ENCODE measurements at regions not wholly inside any gene's neighbourhood (a gene's known extent, or its start where the extent isn't known, plus 50 kb on each side); places are given as distances from the start of the nearest gene placed in this dataset.

GRCh38 chr4:60648774-60649173 is 551.4 kb upstream of the ADGRL3 start:
- H3K4me1 ChIP-seq (ENCODE audit: low read depth), result no peaks in the 10 kb centered on the region
- H3K36me3 ChIP-seq, result no peaks in the 10 kb centered on the region
- H3K4me3 ChIP-seq, result no peak overlapping the region
- no peak for DNase-seq (ENCODE audit: low read depth in 1 of 2, low spot score in 1 of 2)
- TF ChIP-seq CTCF (IDR thresholded peaks at IDR 0.05; ENCODE audit: low read depth, low read length), result no peak
- no peak overlapping the region for H3K27ac ChIP-seq
- H3K27me3 ChIP-seq, result no peaks in the 10 kb centered on the region
- H3K9me3 ChIP-seq (ENCODE audit: low read depth), result no peaks in the 10 kb centered on the region

- Histone ChIP-seq H3K9me3 (ENCODE audit: low read depth) (no peaks in the 10 kb centered on the region), H3K27ac (no peak overlapping the region), H3K36me3 (no peaks in the 10 kb centered on the region), H3K27me3 (no peaks in the 10 kb centered on the region), H3K4me1 (ENCODE audit: low read depth) (no peaks in the 10 kb centered on the region), H3K4me3 (no peak overlapping the region)
- no peak for DNase-seq (ENCODE audit: low read depth in 1 of 2, low spot score in 1 of 2)
- TF ChIP-seq CTCF (IDR thresholded peaks at IDR 0.05; ENCODE audit: low read depth, low read length), result no peak
Observed at GRCh38 chr4:60652933-60653332, 547.2 kb upstream of the ADGRL3 start.

GRCh38 chr4:60655356-60655755 is 544.8 kb upstream of the ADGRL3 start:
- Histone ChIP-seq H3K27ac (no peak overlapping the region), H3K36me3 (no peaks in the 10 kb centered on the region), H3K4me3 (no peak overlapping the region), H3K4me1 (ENCODE audit: low read depth) (no peaks in the 10 kb centered on the region), H3K27me3 (no peaks in the 10 kb centered on the region), H3K9me3 (ENCODE audit: low read depth) (no peaks in the 10 kb centered on the region)
- TF ChIP-seq CTCF (IDR thresholded peaks at IDR 0.05; ENCODE audit: low read depth, low read length), result no peak
- no peak for DNase-seq (ENCODE audit: low read depth in 1 of 2, low spot score in 1 of 2)

- Histone ChIP-seq H3K4me1 (ENCODE audit: low read depth) (no peaks in the 10 kb centered on the region), H3K27ac (no peak overlapping the region), H3K36me3 (no peaks in the 10 kb centered on the region), H3K9me3 (ENCODE audit: low read depth) (no peaks in the 10 kb centered on the region), H3K27me3 (no peaks in the 10 kb centered on the region), H3K4me3 (no peak overlapping the region)
- TF ChIP-seq CTCF (IDR thresholded peaks at IDR 0.05; ENCODE audit: low read depth, low read length), result no peak
- DNase-seq (ENCODE audit: low read depth in 1 of 2, low spot score in 1 of 2), result no peak
Observed at GRCh38 chr4:60656171-60656570, 544.0 kb upstream of the ADGRL3 start.

- no peaks in the 10 kb centered on the region for H3K36me3 ChIP-seq
- no peak overlapping the region for H3K4me3 ChIP-seq
- no peaks in the 10 kb centered on the region for H3K4me1 ChIP-seq (ENCODE audit: low read depth)
- DNase-seq (ENCODE audit: low read depth in 1 of 2, low spot score in 1 of 2), result no peak
- H3K27ac ChIP-seq, result no peak overlapping the region
- H3K27me3 ChIP-seq, result no peaks in the 10 kb centered on the region
- H3K9me3 ChIP-seq (ENCODE audit: low read depth), result no peaks in the 10 kb centered on the region
- no peak for TF ChIP-seq CTCF (IDR thresholded peaks at IDR 0.05; ENCODE audit: low read depth, low read length)
Observed at GRCh38 chr4:60657041-60657440, 543.1 kb upstream of the ADGRL3 start.

- no peaks in the 10 kb centered on the region for H3K27me3 ChIP-seq
- no peak for TF ChIP-seq CTCF (IDR thresholded peaks at IDR 0.05; ENCODE audit: low read depth, low read length)
- peak in 1 of 2 donors; percentile 3 for DNase-seq (ENCODE audit: low read depth in 1 of 2, low spot score in 1 of 2)
- no peaks in the 10 kb centered on the region for H3K9me3 ChIP-seq (ENCODE audit: low read depth)
- H3K4me3 ChIP-seq, result no peak overlapping the region
- no peak overlapping the region for H3K27ac ChIP-seq
- no peaks in the 10 kb centered on the region for H3K4me1 ChIP-seq (ENCODE audit: low read depth)
- no peaks in the 10 kb centered on the region for H3K36me3 ChIP-seq
Observed at GRCh38 chr4:60657807-60658206, 542.3 kb upstream of the ADGRL3 start.
